Liver (tissue), 2 donors: ENCODE measurements at regions not wholly inside any gene's neighbourhood (a gene's known extent, or its start where the extent isn't known, plus 50 kb on each side); places are given as distances from the start of the nearest gene placed in this dataset.

Experiments used
- CTCF ChIP-seq: fragments of 150-350 bp; IDR thresholded peaks from 2 replicates; pipeline ENCODE4 v1.5.1; 2017; ENCODE audit warnings: improper control_type of control experiment, low read depth, low read length; ENCODE audit not compliant: missing input control
- TF ChIP-seq, protein P1 (sequence below): IDR thresholded peaks from 2 replicates; pipeline ENCODE4 v1.6.1; 2016; ENCODE audit warnings: antibody characterized with exemption
- donor health status: healthy.

- TF ChIP-seq CTCF: no peak
- TF ChIP-seq, protein P1, sequence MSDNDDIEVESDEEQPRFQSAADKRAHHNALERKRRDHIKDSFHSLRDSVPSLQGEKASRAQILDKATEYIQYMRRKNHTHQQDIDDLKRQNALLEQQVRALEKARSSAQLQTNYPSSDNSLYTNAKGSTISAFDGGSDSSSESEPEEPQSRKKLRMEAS: no peak
Observed at GRCh38 chr14:80105488-80105994, 105.8 kb downstream of the DIO2 start.
